ENCODE measurements at regions not wholly inside any gene's neighbourhood (a gene's known extent, or its start where the extent isn't known, plus 50 kb on each side); places are given as distances from the start of the nearest gene placed in this dataset.

DNA sequence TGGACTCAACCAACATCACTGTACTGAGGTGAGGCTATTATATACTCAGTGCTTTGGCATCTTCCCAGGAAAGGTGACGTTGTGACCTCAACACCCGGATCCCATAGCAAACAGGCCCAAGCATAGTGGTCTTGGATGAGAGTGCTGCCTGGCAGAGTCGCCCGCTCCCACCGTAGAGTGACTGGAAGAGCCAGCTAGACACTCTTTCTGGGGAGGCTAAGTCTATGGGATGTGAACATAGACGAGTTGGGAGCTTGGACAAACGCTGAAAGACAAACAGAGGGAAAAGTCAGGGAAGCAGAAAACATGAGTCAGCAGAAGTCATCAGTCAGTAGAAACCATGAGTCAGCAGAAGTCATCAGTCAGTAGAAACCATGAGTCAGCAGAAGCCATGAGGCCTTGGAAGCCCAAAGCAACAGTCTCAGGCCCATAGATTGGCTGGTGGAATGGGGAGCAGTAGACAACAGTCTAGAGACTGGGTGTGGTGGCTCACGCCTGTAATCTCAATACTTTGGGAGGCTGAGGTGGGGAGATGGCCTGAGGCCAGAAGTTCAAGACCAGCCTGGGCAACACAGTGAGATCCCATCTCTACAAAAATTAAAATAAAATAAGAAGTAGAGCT, 66.4 kb upstream of the MAP1LC3B2 start:
- H3K27me3 ChIP-seq (replicated peaks; ENCODE audit: control insufficient read depth, insufficient read depth, low read length) = no peaks in the 10 kb centered on the region
- H3K4me3 ChIP-seq (ENCODE audit: low read depth, low read length) = no peak overlapping the region
- DNase-seq = peak; percentile 62 to 68
- Mint-ChIP-seq H3K27me3 (ENCODE audit: insufficient read depth, unreplicated experiment) (no peaks in the 10 kb centered on the region), H3K36me3 (ENCODE audit: insufficient read depth, unreplicated experiment) (peaks cover 12% of the 10 kb centered on the region), H3K9me3 (ENCODE audit: unreplicated experiment) (peaks cover 7% of the 10 kb centered on the region), H3K27ac (ENCODE audit: unreplicated experiment) (peak overlapping the region; percentile 61), H3K4me1 (ENCODE audit: low read depth, unreplicated experiment) (peaks cover 34% of the 10 kb centered on the region), H3K4me3 (ENCODE audit: unreplicated experiment) (no peak overlapping the region)
- POLR2A ChIA-PET = interaction anchor here (1.2 kb wide), 1 partner anchor 11 kb away, joined by 3 read pairs; no protein-coding TSS in a partner anchor
- no peaks in the 10 kb centered on the region for H3K9me3 ChIP-seq
- CTCF ChIA-PET = no interaction called here
- intact Hi-C loops (cut with micrococcal nuclease; ENCODE audit: unreplicated experiment) = no loop called here
- peaks cover 19% of the 10 kb centered on the region for H3K4me1 ChIP-seq
- TF ChIP-seq, protein P1, sequence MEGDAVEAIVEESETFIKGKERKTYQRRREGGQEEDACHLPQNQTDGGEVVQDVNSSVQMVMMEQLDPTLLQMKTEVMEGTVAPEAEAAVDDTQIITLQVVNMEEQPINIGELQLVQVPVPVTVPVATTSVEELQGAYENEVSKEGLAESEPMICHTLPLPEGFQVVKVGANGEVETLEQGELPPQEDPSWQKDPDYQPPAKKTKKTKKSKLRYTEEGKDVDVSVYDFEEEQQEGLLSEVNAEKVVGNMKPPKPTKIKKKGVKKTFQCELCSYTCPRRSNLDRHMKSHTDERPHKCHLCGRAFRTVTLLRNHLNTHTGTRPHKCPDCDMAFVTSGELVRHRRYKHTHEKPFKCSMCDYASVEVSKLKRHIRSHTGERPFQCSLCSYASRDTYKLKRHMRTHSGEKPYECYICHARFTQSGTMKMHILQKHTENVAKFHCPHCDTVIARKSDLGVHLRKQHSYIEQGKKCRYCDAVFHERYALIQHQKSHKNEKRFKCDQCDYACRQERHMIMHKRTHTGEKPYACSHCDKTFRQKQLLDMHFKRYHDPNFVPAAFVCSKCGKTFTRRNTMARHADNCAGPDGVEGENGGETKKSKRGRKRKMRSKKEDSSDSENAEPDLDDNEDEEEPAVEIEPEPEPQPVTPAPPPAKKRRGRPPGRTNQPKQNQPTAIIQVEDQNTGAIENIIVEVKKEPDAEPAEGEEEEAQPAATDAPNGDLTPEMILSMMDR (IDR thresholded peaks at IDR 0.05; ENCODE audit: insufficient read depth in 1 of 2, low read depth in 1 of 2, low read length in 1 of 2, severe bottlenecking in 1 of 2, unreplicated experiment in 1 of 2) = no peak
- no TSS peak for BruUV-seq (replicated peaks)
- H3K36me3 ChIP-seq (ENCODE audit: control insufficient read depth, insufficient read depth, low read length) = no peaks in the 10 kb centered on the region

DNA sequence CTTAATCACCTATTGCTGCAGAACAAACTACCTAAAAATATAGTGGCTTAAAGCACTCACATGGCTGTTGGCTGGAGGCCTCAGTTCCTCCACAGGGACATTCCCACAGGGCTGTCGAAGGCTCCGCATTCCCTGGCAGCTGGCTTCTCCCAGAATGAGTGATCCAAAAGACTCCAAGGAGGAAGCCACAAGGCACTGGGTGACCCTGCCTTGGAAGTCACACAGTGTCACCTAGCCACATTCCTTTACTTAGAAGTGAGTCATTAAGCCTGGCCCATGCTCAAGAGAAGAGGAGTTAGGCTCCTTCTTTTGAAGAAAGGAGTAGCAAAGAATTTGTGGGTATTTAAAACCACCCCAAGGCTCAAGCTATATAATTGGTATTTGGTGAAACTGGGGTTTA, 63.9 kb upstream of the MAP1LC3B2 start:
- Mint-ChIP-seq H3K36me3 (ENCODE audit: insufficient read depth, unreplicated experiment) (peaks cover 12% of the 10 kb centered on the region), H3K4me3 (ENCODE audit: unreplicated experiment) (peak overlapping the region; percentile 42), H3K9me3 (ENCODE audit: unreplicated experiment) (peaks cover 7% of the 10 kb centered on the region), H3K27me3 (ENCODE audit: insufficient read depth, unreplicated experiment) (no peaks in the 10 kb centered on the region), H3K4me1 (ENCODE audit: low read depth, unreplicated experiment) (peaks cover 41% of the 10 kb centered on the region), H3K27ac (ENCODE audit: unreplicated experiment) (peak overlapping the region; percentile 93)
- CTCF ChIA-PET = no interaction called here
- peaks cover 19% of the 10 kb centered on the region for H3K4me1 ChIP-seq
- POLR2A ChIA-PET = interaction anchor here (0.6 kb wide), 2 partner anchors 64 to 1578 kb away, joined by 5 to 10 read pairs; no protein-coding TSS in a partner anchor
- BruUV-seq (replicated peaks) = no TSS peak
- intact Hi-C loops (cut with micrococcal nuclease; ENCODE audit: unreplicated experiment) = loop anchor here (1.0 to 2.0 kb wide), 2 partner anchors 8 to 68 kb away; no protein-coding TSS in a partner anchor
- H3K4me3 ChIP-seq (ENCODE audit: low read depth, low read length) = no peak overlapping the region
- no peaks in the 10 kb centered on the region for H3K27me3 ChIP-seq (replicated peaks; ENCODE audit: control insufficient read depth, insufficient read depth, low read length)
- peak; percentile 71 to 82 for DNase-seq
- TF ChIP-seq, protein P1 (IDR thresholded peaks at IDR 0.05; ENCODE audit: insufficient read depth in 1 of 2, low read depth in 1 of 2, low read length in 1 of 2, severe bottlenecking in 1 of 2, unreplicated experiment in 1 of 2) = no peak
- H3K36me3 ChIP-seq (ENCODE audit: control insufficient read depth, insufficient read depth, low read length) = no peaks in the 10 kb centered on the region
- no peaks in the 10 kb centered on the region for H3K9me3 ChIP-seq

DNA sequence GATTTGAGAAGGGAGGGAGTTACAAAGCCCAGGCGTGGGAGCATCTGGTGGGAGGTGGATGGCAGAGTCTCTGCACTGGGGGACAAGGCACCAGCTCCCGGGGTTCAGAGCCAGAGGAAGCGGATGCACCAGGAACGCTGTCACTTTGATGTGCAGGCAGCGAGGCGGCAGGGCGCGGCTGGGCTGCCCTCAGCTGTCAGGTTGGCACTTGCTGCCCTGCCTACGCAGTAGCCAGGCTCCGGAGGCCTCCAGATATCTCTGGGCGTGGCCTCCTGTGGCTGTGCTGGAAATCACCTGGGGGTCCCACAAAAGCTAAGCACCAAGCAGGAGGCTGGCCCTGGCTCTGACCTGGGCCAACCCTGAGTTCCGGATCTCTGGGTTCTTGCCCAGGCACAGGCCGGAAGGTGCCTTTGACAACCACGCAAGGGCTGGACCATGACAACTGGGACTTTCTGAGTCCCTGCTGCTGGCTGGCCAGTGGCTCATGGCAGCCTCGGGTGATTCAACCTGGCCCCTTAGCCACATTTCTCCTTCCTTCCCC, 62.1 kb upstream of the MAP1LC3B2 start:
- no TSS peak for BruUV-seq (replicated peaks)
- Mint-ChIP-seq H3K27me3 (ENCODE audit: insufficient read depth, unreplicated experiment) (no peaks in the 10 kb centered on the region), H3K9me3 (ENCODE audit: unreplicated experiment) (peaks cover 7% of the 10 kb centered on the region), H3K36me3 (ENCODE audit: insufficient read depth, unreplicated experiment) (peaks cover 12% of the 10 kb centered on the region), H3K4me3 (ENCODE audit: unreplicated experiment) (no peak overlapping the region), H3K27ac (ENCODE audit: unreplicated experiment) (peak overlapping the region; percentile 19), H3K4me1 (ENCODE audit: low read depth, unreplicated experiment) (peaks cover 37% of the 10 kb centered on the region)
- H3K27me3 ChIP-seq (replicated peaks; ENCODE audit: control insufficient read depth, insufficient read depth, low read length) = no peaks in the 10 kb centered on the region
- no peaks in the 10 kb centered on the region for H3K36me3 ChIP-seq (ENCODE audit: control insufficient read depth, insufficient read depth, low read length)
- ChIA-PET CTCF (no interaction called here), POLR2A (no interaction called here)
- no peaks in the 10 kb centered on the region for H3K9me3 ChIP-seq
- no peak for DNase-seq
- intact Hi-C loops (cut with micrococcal nuclease; ENCODE audit: unreplicated experiment) = no loop called here
- peaks cover 24% of the 10 kb centered on the region for H3K4me1 ChIP-seq
- no peak overlapping the region for H3K4me3 ChIP-seq (ENCODE audit: low read depth, low read length)
- TF ChIP-seq, protein P1 (IDR thresholded peaks at IDR 0.05; ENCODE audit: insufficient read depth in 1 of 2, low read depth in 1 of 2, low read length in 1 of 2, severe bottlenecking in 1 of 2, unreplicated experiment in 1 of 2) = no peak
